A673 (cell line): ENCODE measurements at regions not wholly inside any gene's neighbourhood (a gene's known extent, or its start where the extent isn't known, plus 50 kb on each side); places are given as distances from the start of the nearest gene placed in this dataset.

Experiments used
- BruUV-seq: library from RNA; stranded (reverse); fragments of 400-500 nt; replicated peaks from 2 replicates; lab custom pipeline; 2021; lab: Mats Ljungman, UMichigan
- CTCF ChIA-PET: fragments of 300-600 bp; sonication (Branson Sonifier 250); formaldehyde crosslinking; loops from one replicate; lab custom pipeline; 2022; ENCODE audit warnings: antibody characterized with exemption; lab: Charles Lee
- POLR2A ChIA-PET: fragments of 300-600 bp; sonication (Branson Sonifier 250); formaldehyde crosslinking; loops from one replicate; lab custom pipeline; 2022; ENCODE audit warnings: antibody characterized with exemption; ENCODE audit not compliant: low non-redundant PET; lab: Charles Lee
- DNase-seq: peaks from one replicate; pipeline ENCODE4 v3.0.0-alpha.2; 2015; ENCODE audit warnings: low spot score
- H3K27ac ChIP-seq: fragments of 200-600 bp; sonication (generic); 2 replicates; pipeline ENCODE4 v1.5.1; 2016; ENCODE audit warnings: mixed run types, low read depth, mild to moderate bottlenecking, mixed read lengths, antibody characterized with exemption, low read length; ENCODE audit not compliant: poor library complexity, severe bottlenecking
- H3K27me3 ChIP-seq: fragments of 200-600 bp; sonication (generic); replicated peaks from 2 replicates; pipeline ENCODE4 v1.6.1; 2017; ENCODE audit warnings: mixed run types, low read depth, mild to moderate bottlenecking, mixed read lengths, antibody characterized with exemption, low read length; ENCODE audit not compliant: insufficient read depth, poor library complexity
- H3K36me3 ChIP-seq: fragments of 200-600 bp; sonication (generic); 2 replicates; pipeline ENCODE4 v1.6.1; 2016; ENCODE audit warnings: mixed run types, mild to moderate bottlenecking, mixed read lengths, antibody characterized with exemption, low read length; ENCODE audit not compliant: insufficient read depth, poor library complexity, severe bottlenecking
- H3K4me1 ChIP-seq: fragments of 200-600 bp; sonication (generic); 2 replicates; pipeline ENCODE4 v1.6.1; 2017; ENCODE audit warnings: mixed run types, mild to moderate bottlenecking, mixed read lengths, antibody characterized with exemption, low read length; ENCODE audit not compliant: insufficient read depth, poor library complexity, severe bottlenecking
- H3K4me3 ChIP-seq: fragments of 200-600 bp; sonication (generic); 2 replicates; pipeline ENCODE4 v1.5.1; 2016; ENCODE audit warnings: low read depth, mixed run types, mild to moderate bottlenecking, mixed read lengths, low read length; ENCODE audit not compliant: poor library complexity, severe bottlenecking
- H3K9me3 ChIP-seq: fragments of 200-600 bp; sonication (generic); 2 replicates; pipeline ENCODE4 v1.6.1; 2016; ENCODE audit warnings: mixed run types, low read depth, mild to moderate bottlenecking, mixed read lengths, antibody characterized with exemption, low read length; ENCODE audit not compliant: poor library complexity, severe bottlenecking
- EZH2 ChIP-seq: fragments of 200-600 bp; sonication (generic); IDR thresholded peaks from 2 replicates; pipeline ENCODE4 v1.6.1; 2017; ENCODE audit warnings: borderline replicate concordance, low read depth, mild to moderate bottlenecking, mixed read lengths, antibody characterized with exemption, low read length; ENCODE audit not compliant: poor library complexity, severe bottlenecking
- intact Hi-C: fragments of 100-400 bp; cut with micrococcal nuclease; formaldehyde crosslinking; loops from one replicate; pipeline ENCODE4 v1.10.0; 2022; ENCODE audit not compliant: unreplicated experiment
- TF ChIP-seq, protein P1 (sequence below): fragments of 300-800, 200-600 bp; sonication (generic); conservative IDR thresholded peaks from 2 replicates; pipeline ENCODE4 v1.5.1; 2017; ENCODE audit warnings: low read depth, mild to moderate bottlenecking, antibody characterized with exemption, low read length, moderate library complexity, mixed read lengths

DNA sequence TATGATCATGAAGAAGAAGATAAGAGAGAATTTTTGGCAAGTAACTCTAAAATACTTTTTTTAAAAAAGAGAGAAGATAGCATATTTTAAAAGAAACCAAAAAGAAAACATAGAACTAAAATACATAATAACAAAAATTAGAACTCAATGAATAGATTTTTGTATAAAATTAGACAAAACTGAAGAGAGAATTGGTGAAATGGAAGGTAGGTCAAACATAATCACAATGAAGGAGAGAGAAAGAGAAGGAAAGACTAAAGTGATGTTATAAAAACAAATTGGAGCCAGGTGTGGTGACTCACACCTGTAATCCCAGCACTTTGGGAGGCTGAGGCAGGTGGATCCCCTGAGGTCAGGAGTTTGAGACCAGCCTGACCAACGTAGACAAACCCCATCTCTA, 211.5 kb downstream of the AXIN2 start:
- BruUV-seq, result no TSS peak
- no peak overlapping the region for H3K4me3 ChIP-seq
- H3K36me3 ChIP-seq, result no peaks in the 10 kb centered on the region
- TF ChIP-seq, protein P1, sequence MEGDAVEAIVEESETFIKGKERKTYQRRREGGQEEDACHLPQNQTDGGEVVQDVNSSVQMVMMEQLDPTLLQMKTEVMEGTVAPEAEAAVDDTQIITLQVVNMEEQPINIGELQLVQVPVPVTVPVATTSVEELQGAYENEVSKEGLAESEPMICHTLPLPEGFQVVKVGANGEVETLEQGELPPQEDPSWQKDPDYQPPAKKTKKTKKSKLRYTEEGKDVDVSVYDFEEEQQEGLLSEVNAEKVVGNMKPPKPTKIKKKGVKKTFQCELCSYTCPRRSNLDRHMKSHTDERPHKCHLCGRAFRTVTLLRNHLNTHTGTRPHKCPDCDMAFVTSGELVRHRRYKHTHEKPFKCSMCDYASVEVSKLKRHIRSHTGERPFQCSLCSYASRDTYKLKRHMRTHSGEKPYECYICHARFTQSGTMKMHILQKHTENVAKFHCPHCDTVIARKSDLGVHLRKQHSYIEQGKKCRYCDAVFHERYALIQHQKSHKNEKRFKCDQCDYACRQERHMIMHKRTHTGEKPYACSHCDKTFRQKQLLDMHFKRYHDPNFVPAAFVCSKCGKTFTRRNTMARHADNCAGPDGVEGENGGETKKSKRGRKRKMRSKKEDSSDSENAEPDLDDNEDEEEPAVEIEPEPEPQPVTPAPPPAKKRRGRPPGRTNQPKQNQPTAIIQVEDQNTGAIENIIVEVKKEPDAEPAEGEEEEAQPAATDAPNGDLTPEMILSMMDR, result no peak
- no peak for TF ChIP-seq EZH2
- H3K27me3 ChIP-seq, result no peaks in the 10 kb centered on the region
- no peak overlapping the region for H3K27ac ChIP-seq
- intact Hi-C loops, result no loop called here
- ChIA-PET CTCF (no interaction called here), POLR2A (no interaction called here)
- no peaks in the 10 kb centered on the region for H3K9me3 ChIP-seq
- no peak for DNase-seq
- no peaks in the 10 kb centered on the region for H3K4me1 ChIP-seq

DNA sequence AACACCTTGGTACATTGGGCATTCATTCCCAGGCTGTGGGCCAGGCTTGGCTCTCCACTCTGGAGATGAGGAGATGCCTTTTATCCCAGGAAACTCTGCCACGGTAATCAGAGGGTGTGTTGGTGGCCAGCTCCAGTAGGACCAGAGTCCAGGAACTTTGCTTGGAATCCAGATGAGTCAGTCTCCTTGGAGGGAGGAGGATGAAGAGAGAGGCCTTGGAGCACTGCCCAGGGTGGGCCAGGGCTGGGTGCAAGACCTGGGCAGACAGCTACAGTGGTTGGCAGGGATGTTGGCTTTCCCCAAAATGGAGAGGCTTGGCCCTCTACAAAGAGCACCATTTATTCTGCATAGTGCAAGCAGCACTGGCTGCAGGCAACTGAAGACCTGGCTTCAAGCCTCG, 209.0 kb downstream of the RGS9 start:
- Histone ChIP-seq H3K9me3 (no peaks in the 10 kb centered on the region), H3K4me1 (no peaks in the 10 kb centered on the region), H3K4me3 (no peak overlapping the region), H3K36me3 (no peaks in the 10 kb centered on the region), H3K27ac (no peak overlapping the region), H3K27me3 (no peaks in the 10 kb centered on the region)
- TF ChIP-seq, protein P1, result no peak
- TF ChIP-seq EZH2, result no peak
- DNase-seq, result no peak
- ChIA-PET POLR2A (no interaction called here), CTCF (no interaction called here)
- intact Hi-C loops, result no loop called here
- no TSS peak for BruUV-seq

- no peak overlapping the region for H3K27ac ChIP-seq
- DNase-seq, result peak; percentile 75
- no peaks in the 10 kb centered on the region for H3K36me3 ChIP-seq
- ChIA-PET CTCF (no interaction called here), POLR2A (no interaction called here)
- no TSS peak for BruUV-seq
- TF ChIP-seq, protein P1, result no peak
- TF ChIP-seq EZH2, result no peak
- no peaks in the 10 kb centered on the region for H3K4me1 ChIP-seq
- H3K9me3 ChIP-seq, result peaks cover 5% of the 10 kb centered on the region
- no peak overlapping the region for H3K4me3 ChIP-seq
- intact Hi-C loops, result no loop called here
- no peaks in the 10 kb centered on the region for H3K27me3 ChIP-seq
Observed at GRCh38 chr17:65345261-65346005, 208.3 kb downstream of the RGS9 start.
